H9 (cell line): ENCODE measurements at regions not wholly inside any gene's neighbourhood (a gene's known extent, or its start where the extent isn't known, plus 50 kb on each side); places are given as distances from the start of the nearest gene placed in this dataset.

Experiments
- DNase-seq: peaks from one replicate; pipeline ENCODE4 v3.0.0-alpha.2; 2017
- H2AFZ ChIP-seq: one replicate; pipeline ENCODE4 v1.6.1; 2013; ENCODE audit warnings: mild to moderate bottlenecking, low read length, control low read depth, moderate library complexity
- H2AK5ac ChIP-seq: 2 replicates; pipeline ENCODE4 v1.6.1; 2013; ENCODE audit warnings: low read length, control low read depth, mixed read lengths; ENCODE audit not compliant: insufficient read length
- H2BK120ac ChIP-seq: one replicate; pipeline ENCODE4 v1.6.1; 2013; ENCODE audit warnings: low read depth, mild to moderate bottlenecking, low read length, control low read depth, inconsistent platforms; ENCODE audit not compliant: poor library complexity, severe bottlenecking
- H2BK12ac ChIP-seq: 2 replicates; pipeline ENCODE4 v1.6.1; 2013; ENCODE audit warnings: low read length, control low read depth, mixed read lengths, low read depth; ENCODE audit not compliant: insufficient read length
- H2BK15ac ChIP-seq: 2 replicates; pipeline ENCODE4 v1.6.1; 2013; ENCODE audit warnings: low read depth, low read length, control low read depth
- H2BK20ac ChIP-seq: one replicate; pipeline ENCODE4 v1.6.1; 2013; ENCODE audit warnings: low read depth, mild to moderate bottlenecking, low read length, control low read depth, inconsistent platforms; ENCODE audit not compliant: poor library complexity, severe bottlenecking
- H2BK5ac ChIP-seq: 2 replicates; pipeline ENCODE4 v1.6.1; 2013; ENCODE audit warnings: low read length, control low read depth, mixed read lengths; ENCODE audit not compliant: insufficient read length
- H3K14ac ChIP-seq: 2 replicates; pipeline ENCODE4 v1.6.1; 2013; ENCODE audit warnings: low read length, control low read depth; ENCODE audit not compliant: insufficient read depth
- H3K18ac ChIP-seq: 2 replicates; pipeline ENCODE4 v1.6.1; 2013; ENCODE audit warnings: low read depth, mild to moderate bottlenecking, mixed read lengths, low read length, control low read depth; ENCODE audit not compliant: insufficient read length
- H3K23ac ChIP-seq: 2 replicates; pipeline ENCODE4 v1.6.1; 2013; ENCODE audit warnings: low read length, control low read depth, mixed read lengths, low read depth; ENCODE audit not compliant: insufficient read length
- H3K23me2 ChIP-seq: 2 replicates; pipeline ENCODE4 v1.6.1; 2013; ENCODE audit warnings: low read depth, mild to moderate bottlenecking, mixed read lengths, low read length, control low read depth; ENCODE audit not compliant: insufficient read length, poor library complexity, severe bottlenecking
- H3K27ac ChIP-seq: 2 replicates; pipeline ENCODE4 v1.5.1; 2013; ENCODE audit warnings: low read length, control low read depth, mixed read lengths, low read depth; ENCODE audit not compliant: insufficient read length
- H3K27me3 ChIP-seq: 2 replicates; pipeline ENCODE4 v1.6.1; 2013; ENCODE audit warnings: low read length, control low read depth, inconsistent platforms; ENCODE audit not compliant: insufficient read depth
- H3K4ac ChIP-seq: 2 replicates; pipeline ENCODE4 v1.6.1; 2013; ENCODE audit warnings: low read depth, mild to moderate bottlenecking, control low read depth, inconsistent platforms, low read length, moderate library complexity
- H3K4me1 ChIP-seq: 2 replicates; pipeline ENCODE4 v1.6.1; 2013; ENCODE audit warnings: low read length, control low read depth, inconsistent platforms; ENCODE audit not compliant: insufficient read depth
- H3K4me2 ChIP-seq: 2 replicates; pipeline ENCODE4 v1.6.1; 2013; ENCODE audit warnings: low read length, control low read depth, mixed read lengths; ENCODE audit not compliant: insufficient read length, insufficient read depth
- H3K56ac ChIP-seq: 2 replicates; pipeline ENCODE4 v1.6.1; 2013; ENCODE audit warnings: low read depth, mild to moderate bottlenecking, mixed read lengths, low read length, control low read depth; ENCODE audit not compliant: insufficient read length
- H3K79me1 ChIP-seq: 2 replicates; pipeline ENCODE4 v1.6.1; 2013; ENCODE audit warnings: low read depth, mild to moderate bottlenecking, moderate library complexity, low read length, control low read depth, inconsistent platforms; ENCODE audit not compliant: insufficient read depth, poor library complexity, severe bottlenecking
- H3K79me2 ChIP-seq: 2 replicates; pipeline ENCODE4 v1.6.1; 2013; ENCODE audit warnings: low read length, control low read depth, inconsistent platforms; ENCODE audit not compliant: insufficient read depth
- H3K9ac ChIP-seq: 2 replicates; pipeline ENCODE4 v1.6.1; 2013; ENCODE audit warnings: low read length, control low read depth, mixed read lengths; ENCODE audit not compliant: insufficient read length; ENCODE audit errors: extremely low read depth
- H3K9me3 ChIP-seq: one replicate; pipeline ENCODE4 v1.6.1; 2013; ENCODE audit warnings: low read depth, low read length, inconsistent platforms; ENCODE audit not compliant: control insufficient read depth
- H3T11ph ChIP-seq: one replicate; pipeline ENCODE4 v1.6.1; 2013; ENCODE audit warnings: mild to moderate bottlenecking, low read length, control low read depth, inconsistent platforms
- H4K20me1 ChIP-seq: one replicate; pipeline ENCODE4 v1.6.1; 2013; ENCODE audit not compliant: control insufficient read depth, insufficient read length, insufficient read depth
- H4K5ac ChIP-seq: 2 replicates; pipeline ENCODE4 v1.6.1; 2013; ENCODE audit warnings: low read depth, mild to moderate bottlenecking, mixed read lengths, low read length, control low read depth; ENCODE audit not compliant: insufficient read length
- H4K8ac ChIP-seq: replicated peaks from 2 replicates; pipeline ENCODE4 v1.6.1; 2013; ENCODE audit warnings: low read length, control low read depth, mixed read lengths, low read depth; ENCODE audit not compliant: insufficient read length
- H4K91ac ChIP-seq: 2 replicates; pipeline ENCODE4 v1.6.1; 2013; ENCODE audit warnings: low read depth, mild to moderate bottlenecking, moderate library complexity, mixed read lengths, low read length, control low read depth; ENCODE audit not compliant: insufficient read length
- H3K27ac Mint-ChIP-seq, 3 experiments: 2 replicates in 2 of 3; 3 replicates in 1 of 3; pipeline ENCODE4 v1.8.0; 2020 to 2021; ENCODE audit warnings: mixed read lengths in 3 of 3, mild to moderate bottlenecking in 1 of 3, moderate library complexity in 1 of 3
- H3K27me3 Mint-ChIP-seq: 2 replicates; pipeline ENCODE4 v1.8.0; 2021; ENCODE audit warnings: low read depth, mild to moderate bottlenecking, moderate library complexity, mixed read lengths
- H3K36me3 Mint-ChIP-seq, 3 experiments: 2 replicates in 2 of 3; 3 replicates in 1 of 3; pipeline ENCODE4 v1.8.0; 2020 to 2021; ENCODE audit warnings: low read depth in 3 of 3, mixed read lengths in 3 of 3; ENCODE audit not compliant: insufficient read depth in 1 of 3
- H3K4me1 Mint-ChIP-seq, 2 experiments: 2 replicates each; pipeline ENCODE4 v1.8.0; 2020; ENCODE audit warnings: mixed read lengths in 2 of 2
- H3K4me3 Mint-ChIP-seq, 2 experiments: 2 replicates in 1 of 2; 3 replicates in 1 of 2; pipeline ENCODE4 v1.8.0; 2020 to 2021; ENCODE audit warnings: mild to moderate bottlenecking in 2 of 2, mixed read lengths in 2 of 2, moderate library complexity in 1 of 2
- H3K9me3 Mint-ChIP-seq, 2 experiments: 2 replicates in 1 of 2; 3 replicates in 1 of 2; pipeline ENCODE4 v1.8.0; 2020; ENCODE audit warnings: mild to moderate bottlenecking in 2 of 2, mixed read lengths in 2 of 2, moderate library complexity in 1 of 2
- CTCF ChIP-seq: fragments of 200-600 bp; sonication (generic); conservative IDR thresholded peaks from 3 replicates; pipeline ENCODE4 v1.8.0; 2021; ENCODE audit warnings: antibody characterized with exemption, mild to moderate bottlenecking
- WGBS: extraction: QIAGEN DNeasy Blood & Tissue Kit; methylation state at CpG from one replicate; pipeline ENCODE4 v1.1.7; 2013; ENCODE audit warnings: missing lambda C conversion rate, low lambda C conversion rate, mixed read lengths; ENCODE audit not compliant: insufficient read length; ENCODE audit errors: extremely low coverage; 5-methylcytosine and 5-hydroxymethylcytosine counted together

- Histone ChIP-seq H3K4me1 (no peaks in the 10 kb centered on the region), H3K27me3 (no peaks in the 10 kb centered on the region), H2BK15ac (no peak overlapping the region), H2BK5ac (no peak overlapping the region), H3K9ac (no peak overlapping the region), H2AK5ac (no peak overlapping the region), H3K79me1 (no peaks in the 10 kb centered on the region), H3K23me2 (no peaks in the 10 kb centered on the region), H3K9me3 (no peaks in the 10 kb centered on the region), H4K5ac (no peak overlapping the region), H3K4ac (no peak overlapping the region), H2BK20ac (no peak overlapping the region), H3K4me2 (no peak overlapping the region), H3K79me2 (no peaks in the 10 kb centered on the region), H4K8ac (no peak overlapping the region), H3K23ac (no peak overlapping the region), H3K14ac (no peak overlapping the region), H2AFZ (no peak overlapping the region), H2BK120ac (no peak overlapping the region), H2BK12ac (no peak overlapping the region), H4K91ac (no peak overlapping the region), H3K27ac (no peak overlapping the region), H3K18ac (no peak overlapping the region), H3T11ph (no peak overlapping the region), H4K20me1 (no peaks in the 10 kb centered on the region), H3K56ac (no peak overlapping the region)
- no peak for TF ChIP-seq CTCF
- Mint-ChIP-seq H3K27me3 (peaks cover 3% of the 10 kb centered on the region), H3K36me3 (no peaks in the 10 kb centered on the region; a peak in 1 of 7 replicates), H3K4me1 (no peaks in the 10 kb centered on the region), H3K4me3 (no peak overlapping the region), H3K27ac (no peak overlapping the region), H3K9me3 (no peaks in the 10 kb centered on the region; a peak in 1 of 5 replicates)
- DNase-seq = no peak
- no CpG with 5 or more reads among the region's 2 CpGs for WGBS
Observed at GRCh38 chr1:59040486-59040885, 256.4 kb upstream of the FGGY start.
